ENCODE measurements at regions not wholly inside any gene's neighbourhood (a gene's known extent, or its start where the extent isn't known, plus 50 kb on each side); places are given as distances from the start of the nearest gene placed in this dataset.

DNA sequence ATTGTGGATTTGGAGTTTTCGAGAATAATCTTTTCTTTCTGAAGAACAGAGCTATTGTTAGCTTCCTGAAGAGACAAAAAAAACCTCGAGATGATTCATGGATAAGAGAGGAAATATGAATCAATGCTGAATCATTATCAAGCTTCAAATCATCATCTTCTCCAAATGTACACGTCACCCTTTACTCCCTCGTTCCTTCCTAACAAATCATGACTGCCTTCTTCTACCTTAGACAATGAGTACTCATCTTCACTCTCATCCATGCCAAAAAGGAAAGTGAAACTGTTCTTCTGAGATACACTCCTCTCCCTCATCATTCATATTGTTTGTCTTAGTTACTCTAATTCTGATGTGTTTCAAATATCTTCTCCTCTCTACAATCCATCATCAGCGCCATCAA, 1115.8 kb upstream of the ATXN7L3B start:
- Histone ChIP-seq H3F3A (replicated peaks; ENCODE audit: low read depth) (no peaks in the 10 kb centered on the region), H3K27me3 (ENCODE audit: insufficient read depth) (no peaks in the 10 kb centered on the region), H3K4me2 (no peak overlapping the region), H3K9me2 (ENCODE audit: insufficient read depth) (peaks cover 12% of the 10 kb centered on the region; the same call in 1 of the 2 replicates), H4K20me1 (replicated peaks; ENCODE audit: insufficient read depth) (no peaks in the 10 kb centered on the region), H2AFZ (no peak overlapping the region), H3K27ac (ENCODE audit: low read depth) (no peak overlapping the region), H3K4me1 (ENCODE audit: insufficient read depth) (no peaks in the 10 kb centered on the region), H3K4me3 (no peak overlapping the region), H3K79me2 (replicated peaks; ENCODE audit: insufficient read depth) (no peaks in the 10 kb centered on the region), H3K36me3 (ENCODE audit: insufficient read depth) (peaks cover 10% of the 10 kb centered on the region)
- Mint-ChIP-seq H3K36me3 (ENCODE audit: low read depth) (peaks cover 18% of the 10 kb centered on the region), H3K4me1 (no peaks in the 10 kb centered on the region), H3K9me3 (peaks cover 27% of the 10 kb centered on the region), H3K4me3 (no peak overlapping the region), H3K27ac (no peak overlapping the region), H3K27me3 (ENCODE audit: insufficient read depth, low read depth, poor library complexity) (no peaks in the 10 kb centered on the region)
- ATAC-seq: no peak
- TF ChIP-seq STAT1 (IDR thresholded peaks at IDR 0.05; ENCODE audit: unreplicated experiment): no peak
- TF ChIP-seq ZNF331 (CRISPR knock-in tag; IDR thresholded peaks at IDR 0.05; ENCODE audit: low read depth): no peak
- no peak for TF ChIP-seq REST (IDR thresholded peaks at IDR 0.05; ENCODE audit: unreplicated experiment)
- TF ChIP-seq, protein P1, sequence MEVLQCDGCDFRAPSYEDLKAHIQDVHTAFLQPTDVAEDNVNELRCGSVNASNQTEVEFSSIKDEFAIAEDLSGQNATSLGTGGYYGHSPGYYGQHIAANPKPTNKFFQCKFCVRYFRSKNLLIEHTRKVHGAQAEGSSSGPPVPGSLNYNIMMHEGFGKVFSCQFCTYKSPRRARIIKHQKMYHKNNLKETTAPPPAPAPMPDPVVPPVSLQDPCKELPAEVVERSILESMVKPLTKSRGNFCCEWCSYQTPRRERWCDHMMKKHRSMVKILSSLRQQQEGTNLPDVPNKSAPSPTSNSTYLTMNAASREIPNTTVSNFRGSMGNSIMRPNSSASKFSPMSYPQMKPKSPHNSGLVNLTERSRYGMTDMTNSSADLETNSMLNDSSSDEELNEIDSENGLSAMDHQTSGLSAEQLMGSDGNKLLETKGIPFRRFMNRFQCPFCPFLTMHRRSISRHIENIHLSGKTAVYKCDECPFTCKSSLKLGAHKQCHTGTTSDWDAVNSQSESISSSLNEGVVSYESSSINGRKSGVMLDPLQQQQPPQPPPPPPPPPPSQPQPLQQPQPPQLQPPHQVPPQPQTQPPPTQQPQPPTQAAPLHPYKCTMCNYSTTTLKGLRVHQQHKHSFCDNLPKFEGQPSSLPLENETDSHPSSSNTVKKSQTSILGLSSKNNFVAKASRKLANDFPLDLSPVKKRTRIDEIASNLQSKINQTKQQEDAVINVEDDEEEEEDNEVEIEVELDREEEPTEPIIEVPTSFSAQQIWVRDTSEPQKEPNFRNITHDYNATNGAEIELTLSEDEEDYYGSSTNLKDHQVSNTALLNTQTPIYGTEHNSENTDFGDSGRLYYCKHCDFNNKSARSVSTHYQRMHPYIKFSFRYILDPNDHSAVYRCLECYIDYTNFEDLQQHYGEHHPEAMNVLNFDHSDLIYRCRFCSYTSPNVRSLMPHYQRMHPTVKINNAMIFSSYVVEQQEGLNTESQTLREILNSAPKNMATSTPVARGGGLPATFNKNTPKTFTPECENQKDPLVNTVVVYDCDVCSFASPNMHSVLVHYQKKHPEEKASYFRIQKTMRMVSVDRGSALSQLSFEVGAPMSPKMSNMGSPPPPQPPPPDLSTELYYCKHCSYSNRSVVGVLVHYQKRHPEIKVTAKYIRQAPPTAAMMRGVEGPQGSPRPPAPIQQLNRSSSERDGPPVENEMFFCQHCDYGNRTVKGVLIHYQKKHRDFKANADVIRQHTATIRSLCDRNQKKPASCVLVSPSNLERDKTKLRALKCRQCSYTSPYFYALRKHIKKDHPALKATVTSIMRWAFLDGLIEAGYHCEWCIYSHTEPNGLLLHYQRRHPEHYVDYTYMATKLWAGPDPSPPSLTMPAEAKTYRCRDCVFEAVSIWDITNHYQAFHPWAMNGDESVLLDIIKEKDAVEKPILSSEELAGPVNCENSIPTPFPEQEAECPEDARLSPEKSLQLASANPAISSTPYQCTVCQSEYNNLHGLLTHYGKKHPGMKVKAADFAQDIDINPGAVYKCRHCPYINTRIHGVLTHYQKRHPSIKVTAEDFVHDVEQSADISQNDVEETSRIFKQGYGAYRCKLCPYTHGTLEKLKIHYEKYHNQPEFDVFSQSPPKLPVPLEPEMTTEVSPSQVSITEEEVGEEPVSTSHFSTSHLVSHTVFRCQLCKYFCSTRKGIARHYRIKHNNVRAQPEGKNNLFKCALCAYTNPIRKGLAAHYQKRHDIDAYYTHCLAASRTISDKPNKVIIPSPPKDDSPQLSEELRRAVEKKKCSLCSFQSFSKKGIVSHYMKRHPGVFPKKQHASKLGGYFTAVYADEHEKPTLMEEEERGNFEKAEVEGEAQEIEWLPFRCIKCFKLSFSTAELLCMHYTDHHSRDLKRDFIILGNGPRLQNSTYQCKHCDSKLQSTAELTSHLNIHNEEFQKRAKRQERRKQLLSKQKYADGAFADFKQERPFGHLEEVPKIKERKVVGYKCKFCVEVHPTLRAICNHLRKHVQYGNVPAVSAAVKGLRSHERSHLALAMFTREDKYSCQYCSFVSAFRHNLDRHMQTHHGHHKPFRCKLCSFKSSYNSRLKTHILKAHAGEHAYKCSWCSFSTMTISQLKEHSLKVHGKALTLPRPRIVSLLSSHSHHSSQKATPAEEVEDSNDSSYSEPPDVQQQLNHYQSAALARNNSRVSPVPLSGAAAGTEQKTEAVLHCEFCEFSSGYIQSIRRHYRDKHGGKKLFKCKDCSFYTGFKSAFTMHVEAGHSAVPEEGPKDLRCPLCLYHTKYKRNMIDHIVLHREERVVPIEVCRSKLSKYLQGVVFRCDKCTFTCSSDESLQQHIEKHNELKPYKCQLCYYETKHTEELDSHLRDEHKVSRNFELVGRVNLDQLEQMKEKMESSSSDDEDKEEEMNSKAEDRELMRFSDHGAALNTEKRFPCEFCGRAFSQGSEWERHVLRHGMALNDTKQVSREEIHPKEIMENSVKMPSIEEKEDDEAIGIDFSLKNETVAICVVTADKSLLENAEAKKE (CRISPR knock-in tag; IDR thresholded peaks at IDR 0.05): no peak
- no peak for TF ChIP-seq EZH2phosphoT487 (IDR thresholded peaks at IDR 0.05; ENCODE audit: unreplicated experiment)
- TF ChIP-seq ZNF114 (CRISPR knock-in tag; IDR thresholded peaks at IDR 0.05): no peak
- TF ChIP-seq CREB1 (CRISPR knock-in tag; IDR thresholded peaks at IDR 0.05; ENCODE audit: low read depth): no peak
- TF ChIP-seq ETS1 (IDR thresholded peaks at IDR 0.05): no peak
- TF ChIP-seq, protein P2, sequence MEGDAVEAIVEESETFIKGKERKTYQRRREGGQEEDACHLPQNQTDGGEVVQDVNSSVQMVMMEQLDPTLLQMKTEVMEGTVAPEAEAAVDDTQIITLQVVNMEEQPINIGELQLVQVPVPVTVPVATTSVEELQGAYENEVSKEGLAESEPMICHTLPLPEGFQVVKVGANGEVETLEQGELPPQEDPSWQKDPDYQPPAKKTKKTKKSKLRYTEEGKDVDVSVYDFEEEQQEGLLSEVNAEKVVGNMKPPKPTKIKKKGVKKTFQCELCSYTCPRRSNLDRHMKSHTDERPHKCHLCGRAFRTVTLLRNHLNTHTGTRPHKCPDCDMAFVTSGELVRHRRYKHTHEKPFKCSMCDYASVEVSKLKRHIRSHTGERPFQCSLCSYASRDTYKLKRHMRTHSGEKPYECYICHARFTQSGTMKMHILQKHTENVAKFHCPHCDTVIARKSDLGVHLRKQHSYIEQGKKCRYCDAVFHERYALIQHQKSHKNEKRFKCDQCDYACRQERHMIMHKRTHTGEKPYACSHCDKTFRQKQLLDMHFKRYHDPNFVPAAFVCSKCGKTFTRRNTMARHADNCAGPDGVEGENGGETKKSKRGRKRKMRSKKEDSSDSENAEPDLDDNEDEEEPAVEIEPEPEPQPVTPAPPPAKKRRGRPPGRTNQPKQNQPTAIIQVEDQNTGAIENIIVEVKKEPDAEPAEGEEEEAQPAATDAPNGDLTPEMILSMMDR (conservative IDR thresholded peaks at IDR 0.05; ENCODE audit: low read depth in 2 of 2): no peak
- no peak for TF ChIP-seq EZH2 (IDR thresholded peaks at IDR 0.05; ENCODE audit: low read depth, unreplicated experiment)
- TF ChIP-seq JUNB (IDR thresholded peaks at IDR 0.05; ENCODE audit: unreplicated experiment): no peak
- no peak for TF ChIP-seq POLR2AphosphoS5 (IDR thresholded peaks at IDR 0.05; ENCODE audit: low read depth)
- TF ChIP-seq NANOG (IDR thresholded peaks at IDR 0.05; ENCODE audit: borderline replicate concordance): no peak
- DNase-seq (ENCODE audit: low spot score): no peak

Measured in GM23338 (cell line).